Fibroblast of lung (primary cell): ENCODE measurements at regions not wholly inside any gene's neighbourhood (a gene's known extent, or its start where the extent isn't known, plus 50 kb on each side); places are given as distances from the start of the nearest gene placed in this dataset.

ENCODE experiments used
- DNase-seq, 2 donors: peaks; one replicate each; pipeline versions ENCODE4 v3.0.0 to v3.0.0-alpha.2; 2010; ENCODE audit warnings: low read depth in 2 of 2
- H2AFZ ChIP-seq: 2 replicates; pipeline ENCODE4 v1.5.1; 2012; ENCODE audit warnings: low read length, control low read depth, inconsistent platforms
- H3K27ac ChIP-seq: 2 replicates; pipeline ENCODE4 v1.5.1; 2011; ENCODE audit warnings: low read length, control low read depth; ENCODE audit not compliant: insufficient read depth
- H3K27me3 ChIP-seq: 2 replicates; pipeline ENCODE4 v1.5.1; 2011; ENCODE audit warnings: mild to moderate bottlenecking, low read length; ENCODE audit not compliant: control insufficient read depth, insufficient read depth
- H3K36me3 ChIP-seq: 2 replicates; pipeline ENCODE4 v1.5.1; 2011; ENCODE audit warnings: low read length; ENCODE audit not compliant: control insufficient read depth, insufficient read depth
- H3K4me1 ChIP-seq: 2 replicates; pipeline ENCODE4 v1.5.1; 2011; ENCODE audit warnings: low read length; ENCODE audit not compliant: control insufficient read depth, insufficient read depth; ENCODE audit errors: extremely low read depth
- H3K4me2 ChIP-seq: 2 replicates; pipeline ENCODE4 v1.5.1; 2011; ENCODE audit warnings: low read length, control low read depth; ENCODE audit not compliant: insufficient read depth; ENCODE audit errors: extremely low read depth
- H3K4me3 ChIP-seq, 4 experiments: fragments of 200-600 bp in 1 of 4; sonication (generic) in 1 of 4; replicated peaks in 1 of 4; 2 replicates each; pipeline ENCODE4 v1.5.1; 2011 to 2016; ENCODE audit warnings: low read length in 4 of 4, low read depth in 3 of 4, mild to moderate bottlenecking in 3 of 4, control low read depth in 2 of 4, inconsistent platforms in 1 of 4, mixed read lengths in 1 of 4; ENCODE audit not compliant: insufficient read depth in 1 of 4; ENCODE audit errors: control extremely low read depth in 1 of 4
- H3K79me2 ChIP-seq: 2 replicates; pipeline ENCODE4 v1.5.1; 2012; ENCODE audit warnings: mild to moderate bottlenecking, low read length, inconsistent platforms; ENCODE audit not compliant: control insufficient read depth, insufficient read depth
- H3K9ac ChIP-seq: 2 replicates; pipeline ENCODE4 v1.5.1; 2011; ENCODE audit warnings: mild to moderate bottlenecking, low read length, control low read depth; ENCODE audit not compliant: insufficient read depth
- H3K9me3 ChIP-seq: 2 replicates; pipeline ENCODE4 v1.5.1; 2012; ENCODE audit warnings: low read depth, low read length; ENCODE audit not compliant: control insufficient read depth, insufficient read depth
- H4K20me1 ChIP-seq: 2 replicates; pipeline ENCODE4 v1.5.1; 2011; ENCODE audit warnings: low read length; ENCODE audit not compliant: control insufficient read depth, insufficient read depth; ENCODE audit errors: extremely low read depth
- EZH2 ChIP-seq: IDR thresholded peaks from 2 replicates; pipeline ENCODE4 v1.5.1; 2012; ENCODE audit warnings: low read length, control low read depth, mild to moderate bottlenecking; ENCODE audit errors: missing control alignments
- TF ChIP-seq, protein P1 (sequence below), 2 donors: IDR thresholded peaks in 1 of 2; conservative IDR thresholded peaks in 1 of 2; 1 replicate in 1 of 2; 2 replicates in 1 of 2; pipeline ENCODE4 v1.5.1; 2011 to 2012; ENCODE audit warnings: low read length in 2 of 2, control low read depth in 1 of 2, inconsistent platforms in 1 of 2, low read depth in 1 of 2, mild to moderate bottlenecking in 1 of 2

DNA sequence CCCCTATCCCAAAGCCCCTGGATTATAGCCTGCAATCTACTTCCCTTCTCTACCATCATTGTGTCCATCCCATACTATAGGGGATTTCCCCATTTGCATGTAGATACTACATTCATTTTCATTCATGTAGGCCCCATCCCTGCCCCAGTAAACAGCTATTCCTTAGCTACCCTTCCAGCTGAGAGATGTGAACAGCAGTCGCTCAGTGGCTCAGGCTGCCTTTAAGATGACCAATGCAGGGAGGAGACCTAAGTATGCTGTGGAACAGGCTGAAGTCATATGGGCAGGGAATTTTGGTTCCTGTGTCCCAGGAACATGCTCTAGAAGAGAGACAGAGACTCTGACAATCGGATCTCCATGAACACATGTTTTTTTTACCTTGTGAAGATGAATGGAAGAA lies 481.2 kb upstream of the SYT1 start:
- TF ChIP-seq, protein P1, sequence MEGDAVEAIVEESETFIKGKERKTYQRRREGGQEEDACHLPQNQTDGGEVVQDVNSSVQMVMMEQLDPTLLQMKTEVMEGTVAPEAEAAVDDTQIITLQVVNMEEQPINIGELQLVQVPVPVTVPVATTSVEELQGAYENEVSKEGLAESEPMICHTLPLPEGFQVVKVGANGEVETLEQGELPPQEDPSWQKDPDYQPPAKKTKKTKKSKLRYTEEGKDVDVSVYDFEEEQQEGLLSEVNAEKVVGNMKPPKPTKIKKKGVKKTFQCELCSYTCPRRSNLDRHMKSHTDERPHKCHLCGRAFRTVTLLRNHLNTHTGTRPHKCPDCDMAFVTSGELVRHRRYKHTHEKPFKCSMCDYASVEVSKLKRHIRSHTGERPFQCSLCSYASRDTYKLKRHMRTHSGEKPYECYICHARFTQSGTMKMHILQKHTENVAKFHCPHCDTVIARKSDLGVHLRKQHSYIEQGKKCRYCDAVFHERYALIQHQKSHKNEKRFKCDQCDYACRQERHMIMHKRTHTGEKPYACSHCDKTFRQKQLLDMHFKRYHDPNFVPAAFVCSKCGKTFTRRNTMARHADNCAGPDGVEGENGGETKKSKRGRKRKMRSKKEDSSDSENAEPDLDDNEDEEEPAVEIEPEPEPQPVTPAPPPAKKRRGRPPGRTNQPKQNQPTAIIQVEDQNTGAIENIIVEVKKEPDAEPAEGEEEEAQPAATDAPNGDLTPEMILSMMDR (conservative IDR thresholded peaks at IDR 0.05 in 1 of 2, IDR thresholded peaks at IDR 0.05 in 1 of 2; ENCODE audit: low read depth in 1 of 2, low read length in 2 of 2): no peak
- TF ChIP-seq EZH2: no peak
- no peak overlapping the region for H2AFZ ChIP-seq

DNA sequence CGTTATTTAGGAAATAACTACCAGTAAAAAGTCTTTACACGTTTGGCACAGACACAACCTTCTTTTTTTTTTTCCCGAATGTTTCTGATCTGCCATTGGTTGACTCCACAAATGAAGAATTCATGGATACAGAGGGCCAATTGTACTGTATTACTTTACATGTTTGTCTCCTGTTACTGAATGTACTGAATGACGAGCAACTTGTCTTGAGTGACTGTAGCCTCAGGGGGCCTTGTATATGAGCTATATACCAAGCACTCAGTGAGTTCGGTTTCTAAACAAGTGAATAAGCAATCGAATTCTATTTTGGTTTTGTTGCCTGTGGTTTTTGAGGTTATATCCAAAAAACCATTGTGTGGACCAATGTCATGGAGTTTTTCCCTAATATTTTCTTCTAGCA lies 480.0 kb upstream of the SYT1 start:
- no peaks in the 10 kb centered on the region for H3K79me2 ChIP-seq
- no peak overlapping the region for H3K4me3 ChIP-seq
- H3K4me2 ChIP-seq: no peak overlapping the region
- no peaks in the 10 kb centered on the region for H4K20me1 ChIP-seq
- no peak overlapping the region for H2AFZ ChIP-seq
- no peak overlapping the region for H3K9ac ChIP-seq
- no peaks in the 10 kb centered on the region for H3K27me3 ChIP-seq
- no peaks in the 10 kb centered on the region for H3K36me3 ChIP-seq
- TF ChIP-seq, protein P1 (conservative IDR thresholded peaks at IDR 0.05 in 1 of 2, IDR thresholded peaks at IDR 0.05 in 1 of 2; ENCODE audit: low read depth in 1 of 2, low read length in 2 of 2): no peak
- TF ChIP-seq EZH2: no peak
- no peaks in the 10 kb centered on the region for H3K9me3 ChIP-seq
- H3K27ac ChIP-seq: no peak overlapping the region
- H3K4me1 ChIP-seq: no peaks in the 10 kb centered on the region
- DNase-seq: no peak

More for the DNA sequence above, 481.2 kb upstream of the SYT1 start:
- H3K4me1 ChIP-seq: no peaks in the 10 kb centered on the region
- H3K9ac ChIP-seq: no peak overlapping the region
- H3K79me2 ChIP-seq: no peaks in the 10 kb centered on the region
- no peak overlapping the region for H3K4me3 ChIP-seq
- H3K27me3 ChIP-seq: no peaks in the 10 kb centered on the region
- no peak for DNase-seq
- H3K36me3 ChIP-seq: no peaks in the 10 kb centered on the region
- no peak overlapping the region for H3K4me2 ChIP-seq
- no peak overlapping the region for H3K27ac ChIP-seq
- H3K9me3 ChIP-seq: no peaks in the 10 kb centered on the region
- no peaks in the 10 kb centered on the region for H4K20me1 ChIP-seq

DNA sequence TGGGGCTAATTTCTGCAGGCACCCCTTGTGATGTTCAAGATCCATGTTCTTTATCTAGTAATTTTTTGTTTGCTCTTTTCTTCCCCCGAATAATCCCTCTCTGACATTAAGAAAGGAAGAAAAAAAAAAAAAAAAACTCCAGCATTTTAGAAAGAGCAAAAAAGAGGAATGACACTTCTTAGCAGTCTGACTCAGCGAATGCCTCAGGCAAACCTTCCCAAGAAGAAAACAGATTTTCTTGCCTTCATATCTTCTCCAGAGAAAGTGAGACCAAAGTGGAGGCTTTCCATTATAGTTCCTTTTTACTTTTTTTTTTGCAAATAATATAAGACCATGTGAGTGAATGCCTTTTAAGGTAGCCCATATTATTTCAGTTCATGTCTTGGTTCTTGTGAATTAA lies 479.0 kb upstream of the SYT1 start:
- Histone ChIP-seq H3K4me1 (no peaks in the 10 kb centered on the region), H3K27ac (no peak overlapping the region), H4K20me1 (no peaks in the 10 kb centered on the region), H3K36me3 (no peaks in the 10 kb centered on the region), H2AFZ (no peak overlapping the region), H3K9ac (no peak overlapping the region), H3K27me3 (no peaks in the 10 kb centered on the region), H3K79me2 (no peaks in the 10 kb centered on the region), H3K4me2 (no peak overlapping the region), H3K4me3 (no peak overlapping the region), H3K9me3 (no peaks in the 10 kb centered on the region)
- TF ChIP-seq, protein P1 (conservative IDR thresholded peaks at IDR 0.05 in 1 of 2, IDR thresholded peaks at IDR 0.05 in 1 of 2; ENCODE audit: low read depth in 1 of 2, low read length in 2 of 2): no peak
- no peak for TF ChIP-seq EZH2
- peak in 1 of 2 donors; percentile 30 for DNase-seq
